Activated T-helper 17 cell treated with anti-CD3 and anti-CD28 coated beads, Interleukin-2, amount 50 U/mL, for 72 hours (primary cell): ENCODE measurements at regions not wholly inside any gene's neighbourhood (a gene's known extent, or its start where the extent isn't known, plus 50 kb on each side); places are given as distances from the start of the nearest gene placed in this dataset.
"Not testable (repeated sequence)": the region's sequence is repeated elsewhere in the genome, so short reads cannot be mapped to it uniquely, and the experiment has no call there.

Experiments
- ATAC-seq: fragments of 150-1000 bp; cut with Tn5 transposase; replicated peaks from 2 replicates; pipeline ENCODE4 v1.10.0; 2021; ENCODE audit warnings: mild to moderate bottlenecking, moderate library complexity
- H3K27ac Mint-ChIP-seq: one replicate; pipeline ENCODE4 v1.8.0; 2022; ENCODE audit warnings: mixed read lengths
- H3K27me3 Mint-ChIP-seq: one replicate; pipeline ENCODE4 v1.8.0; 2022; ENCODE audit warnings: mixed read lengths
- H3K36me3 Mint-ChIP-seq: one replicate; pipeline ENCODE4 v1.8.0; 2022; ENCODE audit warnings: low read depth, mild to moderate bottlenecking, mixed read lengths
- H3K4me1 Mint-ChIP-seq: one replicate; pipeline ENCODE4 v1.8.0; 2022; ENCODE audit warnings: mixed read lengths
- H3K4me3 Mint-ChIP-seq: one replicate; pipeline ENCODE4 v1.8.0; 2022; ENCODE audit warnings: mild to moderate bottlenecking, mixed read lengths
- H3K9me3 Mint-ChIP-seq: one replicate; pipeline ENCODE4 v1.8.0; 2022; ENCODE audit warnings: mixed read lengths

GRCh38 chr9:90515510-90515909 lies 127.1 kb downstream of the DIRAS2 start:
- H3K27ac Mint-ChIP-seq: no peak overlapping the region
- no peak overlapping the region for H3K4me3 Mint-ChIP-seq
- ATAC-seq: no peak
- H3K4me1 Mint-ChIP-seq: no peaks in the 10 kb centered on the region
- no peaks in the 10 kb centered on the region for H3K9me3 Mint-ChIP-seq
- H3K36me3 Mint-ChIP-seq: no peaks in the 10 kb centered on the region
- H3K27me3 Mint-ChIP-seq: peaks cover 10% of the 10 kb centered on the region

- Mint-ChIP-seq H3K36me3 (no peaks in the 10 kb centered on the region), H3K4me1 (no peaks in the 10 kb centered on the region), H3K27me3 (peaks cover 16% of the 10 kb centered on the region), H3K27ac (no peak overlapping the region), H3K9me3 (no peaks in the 10 kb centered on the region), H3K4me3 (no peak overlapping the region)
- ATAC-seq: no peak
Measured at GRCh38 chr9:90517103-90517502, 125.5 kb downstream of the DIRAS2 start.

GRCh38 chr9:90521811-90522570 lies 120.6 kb downstream of the DIRAS2 start:
- H3K4me1 Mint-ChIP-seq: no peaks in the 10 kb centered on the region
- peaks cover 18% of the 10 kb centered on the region for H3K27me3 Mint-ChIP-seq
- H3K27ac Mint-ChIP-seq: no peak overlapping the region
- no peak for ATAC-seq
- no peaks in the 10 kb centered on the region for H3K9me3 Mint-ChIP-seq
- H3K36me3 Mint-ChIP-seq: no peaks in the 10 kb centered on the region
- H3K4me3 Mint-ChIP-seq: no peak overlapping the region

- no peak overlapping the region for H3K4me3 Mint-ChIP-seq
- H3K36me3 Mint-ChIP-seq: no peaks in the 10 kb centered on the region
- no peaks in the 10 kb centered on the region for H3K9me3 Mint-ChIP-seq
- peaks cover 15% of the 10 kb centered on the region for H3K27me3 Mint-ChIP-seq
- no peaks in the 10 kb centered on the region for H3K4me1 Mint-ChIP-seq
- ATAC-seq: no peak
- H3K27ac Mint-ChIP-seq: no peak overlapping the region
Measured at GRCh38 chr9:90523958-90524357, 118.7 kb downstream of the DIRAS2 start.

GRCh38 chr9:90526386-90526785 lies 116.2 kb downstream of the DIRAS2 start:
- H3K27ac Mint-ChIP-seq: no peak overlapping the region

GRCh38 chr9:90536094-90536493 lies 106.5 kb downstream of the DIRAS2 start:
- H3K4me3 Mint-ChIP-seq, ATAC-seq, H3K9me3 Mint-ChIP-seq, H3K36me3 Mint-ChIP-seq, H3K4me1 Mint-ChIP-seq, H3K27ac Mint-ChIP-seq: not testable (repeated sequence)
- peaks cover 26% of the 10 kb centered on the region for H3K27me3 Mint-ChIP-seq

More at GRCh38 chr9:90526386-90526785, 116.2 kb downstream of the DIRAS2 start:
- no peaks in the 10 kb centered on the region for H3K9me3 Mint-ChIP-seq
- no peak overlapping the region for H3K4me3 Mint-ChIP-seq
- H3K27me3 Mint-ChIP-seq: peaks cover 15% of the 10 kb centered on the region
- no peaks in the 10 kb centered on the region for H3K4me1 Mint-ChIP-seq
- no peak for ATAC-seq
- no peaks in the 10 kb centered on the region for H3K36me3 Mint-ChIP-seq

GRCh38 chr9:90538566-90538965 lies 104.1 kb downstream of the DIRAS2 start:
- H3K4me1 Mint-ChIP-seq: no peaks in the 10 kb centered on the region
- no peak overlapping the region for H3K4me3 Mint-ChIP-seq
- H3K27me3 Mint-ChIP-seq: peaks cover 15% of the 10 kb centered on the region
- H3K27ac Mint-ChIP-seq: no peak overlapping the region
- H3K9me3 Mint-ChIP-seq: no peaks in the 10 kb centered on the region
- H3K36me3 Mint-ChIP-seq: no peaks in the 10 kb centered on the region
- no peak for ATAC-seq

- H3K4me1 Mint-ChIP-seq: no peaks in the 10 kb centered on the region
- H3K27ac Mint-ChIP-seq: no peak overlapping the region
- no peak for ATAC-seq
Measured at GRCh38 chr9:90539286-90539685, 103.3 kb downstream of the DIRAS2 start.

GRCh38 chr9:90540734-90541133 lies 101.9 kb downstream of the DIRAS2 start:
- ATAC-seq: no peak
- Mint-ChIP-seq H3K27me3 (peaks cover 10% of the 10 kb centered on the region), H3K9me3 (no peaks in the 10 kb centered on the region), H3K36me3 (no peaks in the 10 kb centered on the region), H3K4me1 (no peaks in the 10 kb centered on the region), H3K27ac (no peak overlapping the region), H3K4me3 (no peak overlapping the region)

More at GRCh38 chr9:90539286-90539685, 103.3 kb downstream of the DIRAS2 start:
- no peaks in the 10 kb centered on the region for H3K36me3 Mint-ChIP-seq
- H3K4me3 Mint-ChIP-seq: no peak overlapping the region
- no peaks in the 10 kb centered on the region for H3K9me3 Mint-ChIP-seq
- peaks cover 15% of the 10 kb centered on the region for H3K27me3 Mint-ChIP-seq

GRCh38 chr9:90544488-90544887 lies 98.1 kb downstream of the DIRAS2 start:
- no peak overlapping the region for H3K4me3 Mint-ChIP-seq
- peaks cover 4% of the 10 kb centered on the region for H3K27me3 Mint-ChIP-seq
- H3K27ac Mint-ChIP-seq: no peak overlapping the region
- ATAC-seq: no peak
- H3K36me3 Mint-ChIP-seq: no peaks in the 10 kb centered on the region
- H3K4me1 Mint-ChIP-seq: no peaks in the 10 kb centered on the region
- no peaks in the 10 kb centered on the region for H3K9me3 Mint-ChIP-seq

- no peaks in the 10 kb centered on the region for H3K9me3 Mint-ChIP-seq
Measured at GRCh38 chr9:90546200-90546599, 96.4 kb downstream of the DIRAS2 start.

GRCh38 chr9:90547896-90548295 lies 94.7 kb downstream of the DIRAS2 start:
- H3K27me3 Mint-ChIP-seq: peaks cover 6% of the 10 kb centered on the region
- no peaks in the 10 kb centered on the region for H3K36me3 Mint-ChIP-seq
- H3K9me3 Mint-ChIP-seq: no peaks in the 10 kb centered on the region
- no peak overlapping the region for H3K27ac Mint-ChIP-seq
- no peak overlapping the region for H3K4me3 Mint-ChIP-seq
- H3K4me1 Mint-ChIP-seq: no peaks in the 10 kb centered on the region
- no peak for ATAC-seq

More at GRCh38 chr9:90546200-90546599, 96.4 kb downstream of the DIRAS2 start:
- no peak overlapping the region for H3K27ac Mint-ChIP-seq
- no peaks in the 10 kb centered on the region for H3K36me3 Mint-ChIP-seq
- H3K4me1 Mint-ChIP-seq: no peaks in the 10 kb centered on the region
- peaks cover 7% of the 10 kb centered on the region for H3K27me3 Mint-ChIP-seq
- H3K4me3 Mint-ChIP-seq: no peak overlapping the region
- ATAC-seq: no peak

GRCh38 chr9:90552317-90552716 lies 90.3 kb downstream of the DIRAS2 start:
- no peaks in the 10 kb centered on the region for H3K4me1 Mint-ChIP-seq
- no peak for ATAC-seq
- H3K9me3 Mint-ChIP-seq: no peaks in the 10 kb centered on the region
- no peaks in the 10 kb centered on the region for H3K36me3 Mint-ChIP-seq
- H3K4me3 Mint-ChIP-seq: no peak overlapping the region
- no peak overlapping the region for H3K27ac Mint-ChIP-seq
- peaks cover 4% of the 10 kb centered on the region for H3K27me3 Mint-ChIP-seq

- Mint-ChIP-seq H3K27ac (no peak overlapping the region), H3K9me3 (no peaks in the 10 kb centered on the region), H3K4me3 (no peak overlapping the region), H3K36me3 (no peaks in the 10 kb centered on the region), H3K4me1 (no peaks in the 10 kb centered on the region), H3K27me3 (no peaks in the 10 kb centered on the region)
- ATAC-seq: no peak
Measured at GRCh38 chr9:90555351-90556057, 87.1 kb downstream of the DIRAS2 start.
